Erythroblast (primary cell): ENCODE measurements at regions not wholly inside any gene's neighbourhood (a gene's known extent, or its start where the extent isn't known, plus 50 kb on each side); places are given as distances from the start of the nearest gene placed in this dataset.

ENCODE experiments used
- GATA1 ChIP-seq: IDR thresholded peaks from 2 replicates; pipeline ENCODE4 v1.6.1; 2011; ENCODE audit warnings: low read depth, mild to moderate bottlenecking, control low read depth, low read length, moderate library complexity
- POLR2A ChIP-seq: IDR thresholded peaks from 2 replicates; pipeline ENCODE4 v1.6.1; 2011; ENCODE audit warnings: mild to moderate bottlenecking, low read length

GRCh38 chr5:52577546-52577945, 210.2 kb upstream of the ITGA1 start:
- TF ChIP-seq POLR2A = no peak
- TF ChIP-seq GATA1 = no peak
